HCT116 (cell line): ENCODE measurements at regions not wholly inside any gene's neighbourhood (a gene's known extent, or its start where the extent isn't known, plus 50 kb on each side); places are given as distances from the start of the nearest gene placed in this dataset.

Experiments
- CTCF ChIP-seq, 3 experiments: fragments of 200-600 bp in 1 of 3; sonication (generic) in 1 of 3; IDR thresholded peaks in 2 of 3; conservative IDR thresholded peaks in 1 of 3; 2 replicates each; pipeline ENCODE4 v1.5.1; 2012 to 2017; ENCODE audit warnings: low read depth in 2 of 3, low read length in 2 of 3, antibody characterized with exemption in 1 of 3, borderline replicate concordance in 1 of 3, control low read depth in 1 of 3, mild to moderate bottlenecking in 1 of 3, mixed read lengths in 1 of 3, mixed run types in 1 of 3, moderate library complexity in 1 of 3; ENCODE audit not compliant: insufficient read depth in 1 of 3
- POLR2AphosphoS5 ChIP-seq: IDR thresholded peaks from 2 replicates; pipeline ENCODE4 v1.6.1; 2011; ENCODE audit warnings: mild to moderate bottlenecking, low read depth, low read length, moderate library complexity
- REST ChIP-seq: IDR thresholded peaks from 2 replicates; pipeline ENCODE4 v1.6.1; 2012; ENCODE audit warnings: low read depth
- YY1 ChIP-seq: IDR thresholded peaks from 2 replicates; pipeline ENCODE4 v1.6.1; 2011; ENCODE audit warnings: low read length, low read depth, moderate library complexity, mild to moderate bottlenecking; ENCODE audit not compliant: insufficient replicate concordance; ENCODE audit errors: extremely low read depth

GRCh38 chr21:35475762-35476161, 426.7 kb upstream of the RUNX1 start:
- TF ChIP-seq CTCF (IDR thresholded peaks at IDR 0.05 in 2 of 3, conservative IDR thresholded peaks at IDR 0.05 in 1 of 3; ENCODE audit: borderline replicate concordance in 1 of 3, insufficient read depth in 1 of 3, low read depth in 2 of 3, low read length in 2 of 3) (no peak), POLR2AphosphoS5 (no peak), YY1 (no peak), REST (no peak)
